Glutamatergic neuron (in vitro differentiated cells): ENCODE measurements at regions not wholly inside any gene's neighbourhood (a gene's known extent, or its start where the extent isn't known, plus 50 kb on each side); places are given as distances from the start of the nearest gene placed in this dataset.

Experiments used
- DNase-seq: peaks from one replicate; pipeline ENCODE4 v3.0.0; 2022
- H3K27ac Mint-ChIP-seq: one replicate; pipeline ENCODE4 v1.8.0; 2020; ENCODE audit warnings: mild to moderate bottlenecking, mixed read lengths, inconsistent platforms; ENCODE audit not compliant: unreplicated experiment
- H3K27me3 Mint-ChIP-seq: one replicate; pipeline ENCODE4 v1.8.0; 2020; ENCODE audit warnings: mild to moderate bottlenecking, moderate library complexity, mixed read lengths, inconsistent platforms; ENCODE audit not compliant: unreplicated experiment
- H3K36me3 Mint-ChIP-seq: one replicate; pipeline ENCODE4 v1.8.0; 2020; ENCODE audit warnings: mild to moderate bottlenecking, mixed read lengths, inconsistent platforms; ENCODE audit not compliant: unreplicated experiment
- H3K4me1 Mint-ChIP-seq: one replicate; pipeline ENCODE4 v1.8.0; 2020; ENCODE audit warnings: mild to moderate bottlenecking, low read depth, mixed read lengths, inconsistent platforms; ENCODE audit not compliant: unreplicated experiment
- H3K4me3 Mint-ChIP-seq: one replicate; pipeline ENCODE4 v1.8.0; 2020; ENCODE audit warnings: mild to moderate bottlenecking, mixed read lengths, inconsistent platforms; ENCODE audit not compliant: unreplicated experiment
- H3K9me3 Mint-ChIP-seq: one replicate; pipeline ENCODE4 v1.8.0; 2020; ENCODE audit warnings: mild to moderate bottlenecking, moderate library complexity, mixed read lengths, inconsistent platforms; ENCODE audit not compliant: unreplicated experiment
- CTCF ChIP-seq: fragments of 200-600 bp; sonication (generic); IDR thresholded peaks from one replicate; pipeline ENCODE4 v1.5.0; 2021; ENCODE audit not compliant: partially characterized antibody, unreplicated experiment

- no peak for TF ChIP-seq CTCF
- no peak overlapping the region for H3K4me3 Mint-ChIP-seq
- no peaks in the 10 kb centered on the region for H3K4me1 Mint-ChIP-seq
- no peak for DNase-seq
- H3K27me3 Mint-ChIP-seq: peaks cover 2% of the 10 kb centered on the region
- no peaks in the 10 kb centered on the region for H3K36me3 Mint-ChIP-seq
- H3K9me3 Mint-ChIP-seq: peaks cover 4% of the 10 kb centered on the region
- no peak overlapping the region for H3K27ac Mint-ChIP-seq
Observed at GRCh38 chr5:10069637-10070313, 179.9 kb downstream of the ATPSCKMT start.

GRCh38 chr5:10065428-10066000 lies 184.2 kb downstream of the ATPSCKMT start:
- Mint-ChIP-seq H3K27me3 (peaks cover 2% of the 10 kb centered on the region), H3K4me3 (no peak overlapping the region), H3K36me3 (no peaks in the 10 kb centered on the region), H3K9me3 (no peaks in the 10 kb centered on the region), H3K27ac (no peak overlapping the region), H3K4me1 (no peaks in the 10 kb centered on the region)
- TF ChIP-seq CTCF: no peak
- DNase-seq: no peak

GRCh38 chr5:10064546-10065195 lies 185.0 kb downstream of the ATPSCKMT start:
- Mint-ChIP-seq H3K36me3 (no peaks in the 10 kb centered on the region), H3K27ac (no peak overlapping the region), H3K27me3 (peaks cover 2% of the 10 kb centered on the region), H3K4me1 (no peaks in the 10 kb centered on the region), H3K9me3 (no peaks in the 10 kb centered on the region), H3K4me3 (no peak overlapping the region)
- no peak for TF ChIP-seq CTCF
- no peak for DNase-seq

GRCh38 chr5:10063997-10064396 lies 185.7 kb downstream of the ATPSCKMT start:
- Mint-ChIP-seq H3K27me3 (peaks cover 2% of the 10 kb centered on the region), H3K4me1 (no peaks in the 10 kb centered on the region), H3K9me3 (no peaks in the 10 kb centered on the region), H3K36me3 (no peaks in the 10 kb centered on the region), H3K4me3 (no peak overlapping the region), H3K27ac (no peak overlapping the region)
- TF ChIP-seq CTCF: no peak
- DNase-seq: no peak

- Mint-ChIP-seq H3K36me3 (no peaks in the 10 kb centered on the region), H3K4me1 (no peaks in the 10 kb centered on the region), H3K27me3 (no peaks in the 10 kb centered on the region), H3K4me3 (no peak overlapping the region), H3K27ac (no peak overlapping the region), H3K9me3 (no peaks in the 10 kb centered on the region)
- TF ChIP-seq CTCF: no peak
- DNase-seq: no peak
Observed at GRCh38 chr5:10059980-10060379, 189.7 kb downstream of the ATPSCKMT start.
